Colonic mucosa (tissue), 4 donors: ENCODE measurements at regions not wholly inside any gene's neighbourhood (a gene's known extent, or its start where the extent isn't known, plus 50 kb on each side); places are given as distances from the start of the nearest gene placed in this dataset.

Experiments
- DNase-seq: peaks from one replicate; pipeline ENCODE4 v3.0.0-alpha.2; 2020
- H3K27ac ChIP-seq: fragments of 200-600 bp; one replicate; pipeline ENCODE4 v1.8.0; 2021
- H3K27me3 ChIP-seq: fragments of 200-600 bp; one replicate; pipeline ENCODE4 v1.8.0; 2021
- H3K36me3 ChIP-seq: fragments of 200-600 bp; one replicate; pipeline ENCODE4 v1.8.0; 2021
- H3K4me1 ChIP-seq: fragments of 200-600 bp; one replicate; pipeline ENCODE4 v1.8.0; 2021; ENCODE audit warnings: mild to moderate bottlenecking
- H3K4me3 ChIP-seq: fragments of 200-600 bp; one replicate; pipeline ENCODE4 v1.8.0; 2021
- H3K9ac ChIP-seq, 2 donors: one replicate each; pipeline ENCODE4 v1.7.0; 2013; ENCODE audit warnings: control low read depth in 2 of 2, low read depth in 2 of 2, low read length in 2 of 2
- H3K9me3 ChIP-seq: fragments of 200-600 bp; one replicate; pipeline ENCODE4 v1.8.0; 2021
- intact Hi-C: fragments of 100-400 bp; cut with DNase I; formaldehyde crosslinking; loops from one replicate; pipeline ENCODE4 v1.14.1; 2022
- TF ChIP-seq, protein P1 (sequence below): fragments of 200-600 bp; IDR thresholded peaks from one replicate; pipeline ENCODE4 v1.8.0; 2022; ENCODE audit warnings: antibody characterized with exemption, mild to moderate bottlenecking
- donor health status: healthy.
- donor health status: DM: no; HTN: no; CAD: no.
- donor health status: DM: no; HTN: no; CAD: no.

DNA sequence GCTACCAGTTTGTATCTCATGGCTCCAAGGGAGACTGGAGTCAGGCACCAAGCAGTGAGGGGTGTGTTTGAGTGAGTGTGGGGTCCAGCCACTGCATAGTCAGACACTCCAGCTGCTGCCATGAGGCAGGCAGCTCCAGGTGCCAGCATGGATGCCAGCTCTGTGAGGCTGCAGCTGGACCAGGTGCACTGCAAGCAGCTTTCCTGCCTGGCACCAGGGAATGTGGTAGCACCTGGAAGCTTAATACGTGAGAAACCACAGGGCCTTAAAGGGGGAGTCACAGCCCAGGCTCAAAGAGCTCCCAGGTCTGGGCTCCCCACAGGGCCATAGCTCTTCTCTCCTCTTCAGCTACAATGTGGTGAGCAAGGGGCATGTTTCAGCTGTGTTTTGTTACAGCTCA is 817.8 kb upstream of the LUZP2 start:
- intact Hi-C loops, result no loop called here
- Histone ChIP-seq H3K9me3 (no peaks in the 10 kb centered on the region), H3K9ac (no peak overlapping the region), H3K4me1 (no peaks in the 10 kb centered on the region), H3K36me3 (no peaks in the 10 kb centered on the region), H3K27ac (no peak overlapping the region), H3K27me3 (no peaks in the 10 kb centered on the region), H3K4me3 (no peak overlapping the region)
- TF ChIP-seq, protein P1, sequence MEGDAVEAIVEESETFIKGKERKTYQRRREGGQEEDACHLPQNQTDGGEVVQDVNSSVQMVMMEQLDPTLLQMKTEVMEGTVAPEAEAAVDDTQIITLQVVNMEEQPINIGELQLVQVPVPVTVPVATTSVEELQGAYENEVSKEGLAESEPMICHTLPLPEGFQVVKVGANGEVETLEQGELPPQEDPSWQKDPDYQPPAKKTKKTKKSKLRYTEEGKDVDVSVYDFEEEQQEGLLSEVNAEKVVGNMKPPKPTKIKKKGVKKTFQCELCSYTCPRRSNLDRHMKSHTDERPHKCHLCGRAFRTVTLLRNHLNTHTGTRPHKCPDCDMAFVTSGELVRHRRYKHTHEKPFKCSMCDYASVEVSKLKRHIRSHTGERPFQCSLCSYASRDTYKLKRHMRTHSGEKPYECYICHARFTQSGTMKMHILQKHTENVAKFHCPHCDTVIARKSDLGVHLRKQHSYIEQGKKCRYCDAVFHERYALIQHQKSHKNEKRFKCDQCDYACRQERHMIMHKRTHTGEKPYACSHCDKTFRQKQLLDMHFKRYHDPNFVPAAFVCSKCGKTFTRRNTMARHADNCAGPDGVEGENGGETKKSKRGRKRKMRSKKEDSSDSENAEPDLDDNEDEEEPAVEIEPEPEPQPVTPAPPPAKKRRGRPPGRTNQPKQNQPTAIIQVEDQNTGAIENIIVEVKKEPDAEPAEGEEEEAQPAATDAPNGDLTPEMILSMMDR, result no peak
- DNase-seq, result no peak

DNA sequence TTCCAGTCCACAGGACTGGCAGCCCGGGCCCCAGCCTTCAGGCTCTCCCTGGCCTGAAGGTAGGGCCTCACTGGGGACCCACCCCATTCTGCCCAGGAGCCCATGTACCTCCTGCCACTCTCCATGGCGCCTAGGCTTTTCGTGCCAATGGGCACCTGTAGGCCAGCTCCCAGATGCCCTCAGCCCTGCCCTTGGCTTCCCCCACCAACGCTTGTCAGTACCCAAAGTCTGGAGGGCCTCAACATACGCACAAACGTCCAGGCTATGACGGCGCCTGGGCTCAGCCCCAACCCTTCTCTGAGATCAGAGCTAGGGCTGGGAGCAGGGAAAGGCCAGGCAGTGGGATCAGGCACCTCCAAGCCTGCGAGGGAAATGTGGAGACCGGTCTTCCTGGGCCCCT is 816.9 kb upstream of the LUZP2 start:
- TF ChIP-seq, protein P1, result no peak
- no peak overlapping the region for H3K27ac ChIP-seq
- H3K4me1 ChIP-seq, result no peaks in the 10 kb centered on the region
- no peak overlapping the region for H3K9ac ChIP-seq
- no peaks in the 10 kb centered on the region for H3K27me3 ChIP-seq
- H3K36me3 ChIP-seq, result no peaks in the 10 kb centered on the region
- no peak overlapping the region for H3K4me3 ChIP-seq
- H3K9me3 ChIP-seq, result no peaks in the 10 kb centered on the region
- DNase-seq, result no peak
- intact Hi-C loops, result no loop called here

DNA sequence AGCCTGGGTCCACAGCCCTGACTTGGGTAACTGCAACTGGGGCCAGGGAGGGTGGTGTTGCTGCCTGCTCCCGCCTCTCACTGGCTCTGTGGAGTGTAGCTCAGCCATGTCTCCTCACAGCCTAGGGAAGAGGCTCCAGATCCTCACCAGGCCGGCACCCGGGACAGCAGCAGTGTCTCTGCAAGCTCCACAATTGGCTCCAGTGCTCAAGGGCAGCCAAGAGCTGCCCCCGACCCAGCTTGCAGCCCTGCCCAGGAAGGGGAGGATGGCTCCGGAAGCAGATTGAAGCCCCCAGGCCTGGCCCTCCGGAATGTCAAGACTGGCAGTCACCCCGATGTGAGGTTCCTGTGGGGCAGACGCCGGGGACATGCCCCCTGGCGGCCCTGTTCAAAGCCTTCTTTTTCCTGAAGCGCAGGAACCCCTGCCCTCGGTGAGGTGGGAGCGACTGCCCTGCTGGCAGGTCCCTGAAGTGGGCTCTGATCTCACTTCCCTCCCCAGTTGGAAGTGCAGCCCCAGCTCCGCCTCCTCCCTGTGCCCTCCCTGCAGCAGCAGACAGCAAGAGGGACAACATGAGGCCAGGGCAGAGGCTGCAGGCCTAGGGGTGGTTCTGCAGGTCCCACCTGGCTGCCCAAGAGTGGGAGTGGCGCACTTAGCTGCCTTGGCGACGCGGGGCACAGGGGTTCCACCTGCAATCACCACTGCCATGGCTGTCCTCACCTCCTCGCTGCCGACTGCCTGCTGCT is 816.2 kb upstream of the LUZP2 start:
- Histone ChIP-seq H3K9me3 (no peaks in the 10 kb centered on the region), H3K36me3 (no peaks in the 10 kb centered on the region), H3K27me3 (no peaks in the 10 kb centered on the region), H3K27ac (no peak overlapping the region), H3K4me3 (no peak overlapping the region), H3K4me1 (no peaks in the 10 kb centered on the region), H3K9ac (no peak overlapping the region)
- DNase-seq, result no peak
- TF ChIP-seq, protein P1, result no peak
- intact Hi-C loops, result no loop called here

DNA sequence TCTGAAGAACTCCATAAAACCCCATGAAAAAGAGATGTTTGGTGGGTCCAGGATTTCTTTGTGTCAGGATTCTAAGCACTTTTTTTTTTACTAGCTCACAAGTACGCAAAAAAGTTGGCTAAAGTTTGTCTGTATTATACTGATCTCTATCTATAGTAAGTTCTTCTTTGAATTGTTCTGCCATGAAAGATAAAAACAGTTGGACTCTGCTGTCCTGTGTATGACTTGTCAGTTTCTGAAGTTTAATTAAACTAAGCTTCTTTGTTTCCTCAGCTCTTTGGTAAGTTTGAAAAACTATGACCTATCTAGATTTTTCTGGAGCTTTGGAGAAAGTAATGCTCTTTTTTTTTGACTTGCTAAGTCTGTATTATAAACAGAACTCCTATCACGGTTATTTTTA is 812.2 kb upstream of the LUZP2 start:
- TF ChIP-seq, protein P1, result no peak
- Histone ChIP-seq H3K27ac (no peak overlapping the region), H3K4me3 (no peak overlapping the region), H3K36me3 (no peaks in the 10 kb centered on the region), H3K9ac (no peak overlapping the region), H3K4me1 (no peaks in the 10 kb centered on the region), H3K27me3 (no peaks in the 10 kb centered on the region), H3K9me3 (no peaks in the 10 kb centered on the region)
- no peak for DNase-seq
- intact Hi-C loops, result no loop called here

DNA sequence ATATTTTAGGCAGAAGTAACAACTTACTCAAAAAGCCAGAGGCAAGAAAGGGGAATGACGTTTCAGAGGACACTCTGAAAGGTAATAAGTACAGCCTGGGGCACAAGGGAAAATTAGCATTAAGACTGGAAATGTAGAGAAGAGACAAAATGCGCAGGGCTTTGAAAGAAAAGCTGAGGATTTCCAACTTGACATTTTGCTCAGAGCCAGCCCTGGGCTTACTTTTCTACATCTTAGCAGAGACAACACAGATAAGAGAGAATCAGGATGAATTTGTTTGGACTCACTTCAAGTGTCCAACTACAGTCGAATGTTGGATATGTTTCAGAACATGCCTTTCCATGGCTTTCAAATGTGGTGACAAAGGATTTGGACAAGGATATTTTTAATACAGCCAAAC is 808.9 kb upstream of the LUZP2 start:
- no peaks in the 10 kb centered on the region for H3K9me3 ChIP-seq
- H3K9ac ChIP-seq, result no peak overlapping the region
- no peak for DNase-seq
- intact Hi-C loops, result no loop called here
- no peak overlapping the region for H3K4me3 ChIP-seq
- TF ChIP-seq, protein P1, result no peak
- H3K4me1 ChIP-seq, result no peaks in the 10 kb centered on the region
- no peak overlapping the region for H3K27ac ChIP-seq
- no peaks in the 10 kb centered on the region for H3K27me3 ChIP-seq
- H3K36me3 ChIP-seq, result no peaks in the 10 kb centered on the region
